Endodermal cell (in vitro differentiated cells): ENCODE measurements at regions not wholly inside any gene's neighbourhood (a gene's known extent, or its start where the extent isn't known, plus 50 kb on each side); places are given as distances from the start of the nearest gene placed in this dataset.

Source experiments
- DNase-seq: peaks from one replicate; pipeline ENCODE4 v3.0.0-alpha.2; 2017
- H3K27ac ChIP-seq: 2 replicates; pipeline ENCODE4 v1.5.1; 2013; ENCODE audit warnings: mild to moderate bottlenecking, low read depth, low read length, moderate library complexity
- H3K27me3 ChIP-seq: 2 replicates; pipeline ENCODE4 v1.6.1; 2013; ENCODE audit warnings: mild to moderate bottlenecking, low read length, moderate library complexity; ENCODE audit not compliant: insufficient read depth, control insufficient read depth, poor library complexity, severe bottlenecking
- H3K36me3 ChIP-seq: 2 replicates; pipeline ENCODE4 v1.7.0; 2013; ENCODE audit warnings: mild to moderate bottlenecking, low read length, moderate library complexity; ENCODE audit not compliant: control insufficient read depth, insufficient read depth
- H3K4me1 ChIP-seq: one replicate; pipeline ENCODE4 v1.7.0; 2013; ENCODE audit warnings: low read length; ENCODE audit not compliant: control insufficient read depth, insufficient read depth
- H3K4me3 ChIP-seq: 2 replicates; pipeline ENCODE4 v1.5.1; 2013; ENCODE audit warnings: mild to moderate bottlenecking, low read length, moderate library complexity
- H3K9ac ChIP-seq: 2 replicates; pipeline ENCODE4 v1.6.1; 2013; ENCODE audit warnings: mild to moderate bottlenecking, low read length, moderate library complexity; ENCODE audit not compliant: poor library complexity, severe bottlenecking; ENCODE audit errors: extremely low read depth
- H3K9me3 ChIP-seq: 2 replicates; pipeline ENCODE4 v1.6.1; 2013; ENCODE audit warnings: mild to moderate bottlenecking, low read length, moderate library complexity; ENCODE audit not compliant: control insufficient read depth
- H3K27ac Mint-ChIP-seq: 2 replicates; pipeline ENCODE4 v1.8.0; 2020; ENCODE audit warnings: mixed read lengths
- H3K27me3 Mint-ChIP-seq: 2 replicates; pipeline ENCODE4 v1.8.0; 2021; ENCODE audit warnings: mild to moderate bottlenecking, mixed read lengths; ENCODE audit not compliant: insufficient read depth
- H3K36me3 Mint-ChIP-seq: 2 replicates; pipeline ENCODE4 v1.8.0; 2020; ENCODE audit warnings: low read depth, mixed read lengths
- H3K4me1 Mint-ChIP-seq: 2 replicates; pipeline ENCODE4 v1.8.0; 2020; ENCODE audit warnings: mixed read lengths
- H3K4me3 Mint-ChIP-seq: 2 replicates; pipeline ENCODE4 v1.8.0; 2020; ENCODE audit warnings: mild to moderate bottlenecking, moderate library complexity, mixed read lengths
- H3K9me3 Mint-ChIP-seq: 2 replicates; pipeline ENCODE4 v1.8.0; 2020; ENCODE audit warnings: mild to moderate bottlenecking, mixed read lengths
- CTCF ChIP-seq: fragments of 200-600 bp; sonication (generic); conservative IDR thresholded peaks from 2 replicates; pipeline ENCODE4 v1.5.0; 2021; ENCODE audit warnings: antibody characterized with exemption, mild to moderate bottlenecking
- WGBS, 2 experiments: methylation state at CpG; one replicate each; pipeline versions ENCODE4 v1.1.5 to v1.1.7; 2013; ENCODE audit warnings: missing lambda C conversion rate in 2 of 2, mixed read lengths in 1 of 2; ENCODE audit not compliant: insufficient coverage in 1 of 2, insufficient read length in 1 of 2; 5-methylcytosine and 5-hydroxymethylcytosine counted together

- no peaks in the 10 kb centered on the region for H3K27me3 ChIP-seq
- H3K36me3 ChIP-seq: no peaks in the 10 kb centered on the region
- TF ChIP-seq CTCF: no peak
- no peak overlapping the region for H3K4me3 ChIP-seq
- Mint-ChIP-seq H3K9me3 (no peaks in the 10 kb centered on the region), H3K27ac (no peak overlapping the region), H3K4me3 (no peak overlapping the region), H3K27me3 (no peaks in the 10 kb centered on the region), H3K4me1 (peaks cover 15% of the 10 kb centered on the region), H3K36me3 (no peaks in the 10 kb centered on the region)
- no peak overlapping the region for H3K27ac ChIP-seq
- no peak for DNase-seq
- H3K9ac ChIP-seq: no peak overlapping the region
- 58 to 88% methylated on average over 1 of the region's 1 CpG for WGBS, 2 experiments
- no peaks in the 10 kb centered on the region for H3K9me3 ChIP-seq
- H3K4me1 ChIP-seq: no peaks in the 10 kb centered on the region
Measured at GRCh38 chr6:69623357-69623756, 173.5 kb downstream of the LMBRD1 start.

- H3K9me3 Mint-ChIP-seq: no peaks in the 10 kb centered on the region
- no peak overlapping the region for H3K27ac Mint-ChIP-seq
- no peak overlapping the region for H3K4me3 Mint-ChIP-seq
- Histone ChIP-seq H3K9ac (no peak overlapping the region), H3K9me3 (no peaks in the 10 kb centered on the region), H3K27me3 (no peaks in the 10 kb centered on the region), H3K27ac (no peak overlapping the region), H3K36me3 (no peaks in the 10 kb centered on the region), H3K4me3 (no peak overlapping the region), H3K4me1 (no peaks in the 10 kb centered on the region)
- TF ChIP-seq CTCF: peak; percentile 70
- no peaks in the 10 kb centered on the region for H3K36me3 Mint-ChIP-seq
- peak; percentile 54 for DNase-seq
- 83% methylated on average over 1 to 2 of the region's 2 CpGs for WGBS, 2 experiments
- H3K27me3 Mint-ChIP-seq: no peaks in the 10 kb centered on the region
- H3K4me1 Mint-ChIP-seq: peaks cover 15% of the 10 kb centered on the region
Measured at GRCh38 chr6:69622924-69623323, 173.9 kb downstream of the LMBRD1 start.

- no peaks in the 10 kb centered on the region for H3K9me3 ChIP-seq
- no peaks in the 10 kb centered on the region for H3K27me3 ChIP-seq
- Mint-ChIP-seq H3K36me3 (no peaks in the 10 kb centered on the region), H3K4me3 (no peak overlapping the region), H3K27me3 (no peaks in the 10 kb centered on the region), H3K9me3 (no peaks in the 10 kb centered on the region), H3K4me1 (peaks cover 15% of the 10 kb centered on the region), H3K27ac (no peak overlapping the region)
- DNase-seq: peak; percentile 58
- no peaks in the 10 kb centered on the region for H3K36me3 ChIP-seq
- H3K4me1 ChIP-seq: no peaks in the 10 kb centered on the region
- TF ChIP-seq CTCF: no peak
- 86% methylated on average over 3 of the region's 3 CpGs; no CpG with 5 or more reads in 1 of the 2 experiments for WGBS, 2 experiments
- no peak overlapping the region for H3K27ac ChIP-seq
- no peak overlapping the region for H3K4me3 ChIP-seq
- no peak overlapping the region for H3K9ac ChIP-seq
Measured at GRCh38 chr6:69622230-69622629, 174.6 kb downstream of the LMBRD1 start.
